ENCODE measurements at regions not wholly inside any gene's neighbourhood (a gene's known extent, or its start where the extent isn't known, plus 50 kb on each side); places are given as distances from the start of the nearest gene placed in this dataset.
"Not testable (repeated sequence)": the region's sequence is repeated elsewhere in the genome, so short reads cannot be mapped to it uniquely, and the experiment has no call there.

GRCh38 chr2:128613876-128614275, 295.2 kb upstream of the HS6ST1 start:
- no peak for DNase-seq (ENCODE audit: low read depth)

GRCh38 chr2:128614907-128615306, 296.2 kb upstream of the HS6ST1 start:
- DNase-seq (ENCODE audit: low read depth) = not testable (repeated sequence)

GRCh38 chr2:128615571-128615970, 296.9 kb upstream of the HS6ST1 start:
- no peak for DNase-seq (ENCODE audit: low read depth)

- DNase-seq (ENCODE audit: low read depth) = no peak
These were observed 298.4 kb upstream of the HS6ST1 start for GRCh38 chr2:128617029-128617590.

GRCh38 chr2:128617661-128618060, 299.0 kb upstream of the HS6ST1 start:
- DNase-seq (ENCODE audit: low read depth) = no peak

- DNase-seq (ENCODE audit: low read depth) = no peak
These were observed 300.0 kb upstream of the HS6ST1 start for GRCh38 chr2:128618642-128619041.

- no peak for DNase-seq (ENCODE audit: low read depth)
These were observed 301.0 kb upstream of the HS6ST1 start for GRCh38 chr2:128619471-128620325.

GRCh38 chr2:128621074-128621473, 302.4 kb upstream of the HS6ST1 start:
- DNase-seq (ENCODE audit: low read depth) = no peak

- no peak for DNase-seq (ENCODE audit: low read depth)
These were observed 303.7 kb upstream of the HS6ST1 start for GRCh38 chr2:128622371-128622770.

GRCh38 chr2:128622955-128623620, 304.4 kb upstream of the HS6ST1 start:
- no peak for DNase-seq (ENCODE audit: low read depth)

GRCh38 chr2:128623776-128624761, 305.4 kb upstream of the HS6ST1 start:
- no peak for DNase-seq (ENCODE audit: low read depth)

GRCh38 chr2:128624956-128625355, 306.3 kb upstream of the HS6ST1 start:
- DNase-seq (ENCODE audit: low read depth) = no peak

- no peak for DNase-seq (ENCODE audit: low read depth)
These were observed 306.8 kb upstream of the HS6ST1 start for GRCh38 chr2:128625421-128625820.

GRCh38 chr2:128625963-128626759, 307.5 kb upstream of the HS6ST1 start:
- no peak for DNase-seq (ENCODE audit: low read depth)

GRCh38 chr2:128626760-128627511, 308.3 kb upstream of the HS6ST1 start:
- no peak for DNase-seq (ENCODE audit: low read depth)

- DNase-seq (ENCODE audit: low read depth) = no peak
These were observed 309.5 kb upstream of the HS6ST1 start for GRCh38 chr2:128628206-128628605.

GRCh38 chr2:128628996-128629395, 310.3 kb upstream of the HS6ST1 start:
- no peak for DNase-seq (ENCODE audit: low read depth)

- no peak for DNase-seq (ENCODE audit: low read depth)
These were observed 312.5 kb upstream of the HS6ST1 start for GRCh38 chr2:128630974-128631697.

GRCh38 chr2:128631698-128632500, 313.2 kb upstream of the HS6ST1 start:
- DNase-seq (ENCODE audit: low read depth) = no peak
